ENCODE measurements at regions not wholly inside any gene's neighbourhood (a gene's known extent, or its start where the extent isn't known, plus 50 kb on each side); places are given as distances from the start of the nearest gene placed in this dataset.
"Not testable (repeated sequence)": the region's sequence is repeated elsewhere in the genome, so short reads cannot be mapped to it uniquely, and the experiment has no call there.

DNA sequence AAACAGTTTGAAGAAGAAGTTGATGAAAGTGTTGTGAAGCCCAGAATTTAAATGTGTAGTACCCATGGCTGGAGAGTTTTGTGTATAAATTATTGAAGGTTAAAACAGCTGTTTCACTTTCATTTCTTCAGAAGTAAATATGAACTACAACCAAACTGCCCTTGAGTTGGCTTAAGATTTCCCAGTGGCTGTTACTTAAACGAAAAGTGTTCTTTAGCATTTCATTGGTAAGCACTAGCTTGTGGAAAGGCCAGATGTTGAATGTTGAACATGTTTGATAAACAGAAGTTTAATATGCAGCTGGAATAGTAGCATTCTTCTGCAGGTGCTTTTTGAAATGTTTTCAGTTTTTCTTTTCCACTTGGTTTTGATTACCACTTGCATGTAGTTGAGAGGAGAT lies 83.2 kb upstream of the TNRC6B start:
- H3K4me3 ChIP-seq (ENCODE audit: low read length in 2 of 2): no peak overlapping the region

DNA sequence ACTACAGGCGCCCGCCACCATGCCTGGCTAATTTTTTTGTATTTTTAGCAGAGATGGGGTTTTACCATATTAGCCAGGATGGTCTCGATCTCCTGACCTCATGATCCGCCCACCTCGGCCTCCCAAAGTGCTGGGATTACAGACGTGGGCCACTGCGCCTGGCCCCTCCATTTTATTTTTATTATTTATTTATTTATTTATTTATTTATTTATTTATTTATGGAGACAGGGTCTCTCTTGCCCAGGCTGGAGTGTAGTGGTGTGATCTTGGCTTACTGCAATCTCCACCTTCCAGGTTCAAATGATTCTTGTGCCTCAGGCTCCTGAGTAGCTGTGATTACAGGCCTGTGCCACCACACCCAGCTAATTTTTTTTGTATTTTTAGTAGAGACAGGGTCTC lies 77.8 kb upstream of the TNRC6B start:
- H3K27ac ChIP-seq (ENCODE audit: low read depth, low read length); DNase-seq; H3K4me3 ChIP-seq (ENCODE audit: low read length in 2 of 2); intact Hi-C loops (cut with micrococcal nuclease); H3K9me3 ChIP-seq (ENCODE audit: control insufficient read depth in 1 of 2, low read length in 2 of 2); H3K36me3 Mint-ChIP-seq; H3K36me3 ChIP-seq (ENCODE audit: insufficient read depth, low read length); CTCF ChIA-PET (ENCODE audit: partially characterized antibody); H3K4me3 Mint-ChIP-seq; H3K27me3 Mint-ChIP-seq; H3K9me3 Mint-ChIP-seq; H3K27ac Mint-ChIP-seq; H3K27me3 ChIP-seq (ENCODE audit: insufficient read depth, low read length): not testable (repeated sequence)
- POLR2A ChIA-PET (ENCODE audit: partially characterized antibody): interaction anchor here (1.5 kb wide), 1 partner anchor 12 kb away, joined by 4 read pairs; no protein-coding TSS in a partner anchor
- peaks cover 51% of the 10 kb centered on the region for H3K4me1 ChIP-seq (ENCODE audit: insufficient read depth, low read length)
- H3K4me1 Mint-ChIP-seq: peaks cover 44 to 61% (median 54%) of the 10 kb centered on the region in 4 donors

More for the DNA sequence above, 83.2 kb upstream of the TNRC6B start:
- peaks cover 73% of the 10 kb centered on the region for H3K4me1 ChIP-seq (ENCODE audit: insufficient read depth, low read length)
- no peaks in the 10 kb centered on the region for H3K36me3 ChIP-seq (ENCODE audit: insufficient read depth, low read length)
- H3K9me3 Mint-ChIP-seq: peaks cover 0 to 3% (median 0%) of the 10 kb centered on the region in 8 donors
- peaks cover 0 to 7% of the 10 kb centered on the region in 2 donors for H3K36me3 Mint-ChIP-seq
- ChIA-PET CTCF (ENCODE audit: partially characterized antibody) (no interaction called here), POLR2A (ENCODE audit: partially characterized antibody) (no interaction called here)
- no peaks in the 10 kb centered on the region for H3K27me3 Mint-ChIP-seq
- H3K9me3 ChIP-seq (ENCODE audit: control insufficient read depth in 1 of 2, low read length in 2 of 2): no peaks in the 10 kb centered on the region
- intact Hi-C loops (cut with micrococcal nuclease): no loop called here
- peak overlapping the region in 6 of 7 donors; percentile 2 to 83 (median 31) for H3K27ac Mint-ChIP-seq
- peak overlapping the region; percentile 1 to 86 (median 51) for H3K4me3 Mint-ChIP-seq
- peak in 2 of 5 donors; percentile 14 to 23 for DNase-seq
- H3K27ac ChIP-seq (ENCODE audit: low read depth, low read length): no peak overlapping the region
- H3K27me3 ChIP-seq (ENCODE audit: insufficient read depth, low read length): no peaks in the 10 kb centered on the region
- H3K4me1 Mint-ChIP-seq: peaks cover 50 to 78% (median 66%) of the 10 kb centered on the region in 4 donors

DNA sequence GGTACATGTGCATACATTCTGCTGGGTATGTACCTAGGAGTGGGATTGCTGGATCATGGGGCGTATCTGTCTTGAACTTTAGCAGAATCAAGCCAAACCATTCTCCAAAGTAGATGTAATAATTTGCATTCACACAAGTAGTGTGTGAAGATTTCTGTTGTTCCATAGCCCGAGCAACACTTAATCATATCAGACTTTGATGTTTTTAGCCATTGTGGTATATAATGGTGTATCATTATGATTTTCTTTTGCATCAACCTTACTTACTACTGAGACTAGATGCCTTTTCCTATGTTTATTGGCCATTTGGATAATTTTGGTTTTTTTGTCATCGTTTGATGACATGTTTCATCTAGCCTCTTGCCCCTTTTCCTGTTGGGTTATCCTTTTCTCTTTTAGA lies 72.0 kb upstream of the TNRC6B start:
- POLR2A ChIA-PET (ENCODE audit: partially characterized antibody): interaction anchor here (0.8 kb wide), 1 partner anchor 72 kb away, joined by 3 read pairs; the partner anchor contains the start of gene TNRC6B
- DNase-seq: no peak
- no peaks in the 10 kb centered on the region for H3K36me3 ChIP-seq (ENCODE audit: insufficient read depth, low read length)
- no peaks in the 10 kb centered on the region for H3K9me3 ChIP-seq (ENCODE audit: control insufficient read depth in 1 of 2, low read length in 2 of 2)
- H3K4me1 Mint-ChIP-seq: peaks cover 62 to 84% (median 72%) of the 10 kb centered on the region in 4 donors
- no peaks in the 10 kb centered on the region for H3K9me3 Mint-ChIP-seq
- intact Hi-C loops (cut with micrococcal nuclease): no loop called here
- peaks cover 63% of the 10 kb centered on the region for H3K4me1 ChIP-seq (ENCODE audit: insufficient read depth, low read length)
- H3K27me3 Mint-ChIP-seq: no peaks in the 10 kb centered on the region
- H3K27ac Mint-ChIP-seq: peak overlapping the region; percentile 14 to 83 (median 48)
- no peak overlapping the region for H3K4me3 ChIP-seq (ENCODE audit: low read length in 2 of 2)
- CTCF ChIA-PET (ENCODE audit: partially characterized antibody): no interaction called here
- peak overlapping the region in 6 of 8 donors; percentile 1 to 89 (median 28) for H3K4me3 Mint-ChIP-seq
- H3K27me3 ChIP-seq (ENCODE audit: insufficient read depth, low read length): no peaks in the 10 kb centered on the region
- no peak overlapping the region for H3K27ac ChIP-seq (ENCODE audit: low read depth, low read length)
- H3K36me3 Mint-ChIP-seq: peaks cover 0 to 3% of the 10 kb centered on the region in 2 donors

- H3K4me1 Mint-ChIP-seq: peaks cover 61 to 88% (median 74%) of the 10 kb centered on the region in 4 donors
- H3K4me3 Mint-ChIP-seq: peak overlapping the region; percentile 66 to 89 (median 82)
- H3K9me3 Mint-ChIP-seq: no peaks in the 10 kb centered on the region
- Histone ChIP-seq H3K27ac (ENCODE audit: low read depth, low read length) (peak overlapping the region; percentile 39), H3K27me3 (ENCODE audit: insufficient read depth, low read length) (no peaks in the 10 kb centered on the region), H3K9me3 (ENCODE audit: control insufficient read depth in 1 of 2, low read length in 2 of 2) (no peaks in the 10 kb centered on the region), H3K36me3 (ENCODE audit: insufficient read depth, low read length) (no peaks in the 10 kb centered on the region), H3K4me1 (ENCODE audit: insufficient read depth, low read length) (peaks cover 61% of the 10 kb centered on the region), H3K4me3 (ENCODE audit: low read length in 2 of 2) (no peak overlapping the region)
- ChIA-PET CTCF (ENCODE audit: partially characterized antibody) (no interaction called here), POLR2A (ENCODE audit: partially characterized antibody) (interaction anchor here (0.6 to 1.1 kb wide), 3 partner anchors 10 to 298 kb away, joined by 3 read pairs; no protein-coding TSS in a partner anchor)
- no peaks in the 10 kb centered on the region for H3K27me3 Mint-ChIP-seq
- peak in 1 of 5 donors; percentile 22 for DNase-seq
- peak overlapping the region in 6 of 7 donors; percentile 14 to 84 (median 72) for H3K27ac Mint-ChIP-seq
- intact Hi-C loops (cut with micrococcal nuclease): no loop called here
- peaks cover 0 to 3% of the 10 kb centered on the region in 2 donors for H3K36me3 Mint-ChIP-seq
Measured at GRCh38 chr22:40107244-40107643, 70.5 kb upstream of the TNRC6B start.

DNA sequence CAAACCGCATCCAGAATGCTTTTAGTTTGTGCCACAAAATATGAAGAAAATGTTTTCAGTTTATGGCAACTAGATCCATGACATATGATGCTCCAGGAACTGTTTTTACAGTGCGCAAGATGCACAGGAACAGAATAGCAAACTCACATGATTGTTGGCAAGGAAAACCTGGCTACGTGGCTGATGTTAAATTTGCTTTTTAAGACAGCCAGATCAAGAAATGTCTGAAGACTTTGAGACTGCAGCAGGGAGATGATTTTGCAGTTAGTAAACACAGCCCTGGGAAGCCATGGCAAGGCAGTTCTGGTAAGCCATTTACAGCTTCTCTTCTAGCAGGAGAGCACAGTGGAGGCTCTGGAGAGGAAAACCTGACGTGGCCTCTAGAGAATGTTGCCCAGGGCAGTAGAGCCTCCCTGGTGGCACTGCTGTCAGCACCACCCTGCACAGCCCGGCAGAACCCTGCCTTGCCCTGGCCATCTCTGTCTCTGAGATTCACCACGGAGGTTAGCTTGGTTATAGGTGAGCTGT lies 69.8 kb upstream of the TNRC6B start:
- intact Hi-C loops (cut with micrococcal nuclease): no loop called here
- no peaks in the 10 kb centered on the region for H3K27me3 Mint-ChIP-seq
- ChIA-PET CTCF (ENCODE audit: partially characterized antibody) (no interaction called here), POLR2A (ENCODE audit: partially characterized antibody) (interaction anchor here (0.6 to 1.1 kb wide), 2 partner anchors 9 to 298 kb away, joined by 3 read pairs; no protein-coding TSS in a partner anchor)
- H3K9me3 Mint-ChIP-seq: no peaks in the 10 kb centered on the region
- H3K4me1 Mint-ChIP-seq: peaks cover 66 to 95% (median 79%) of the 10 kb centered on the region in 4 donors
- H3K27me3 ChIP-seq (ENCODE audit: insufficient read depth, low read length): no peaks in the 10 kb centered on the region
- no peaks in the 10 kb centered on the region for H3K9me3 ChIP-seq (ENCODE audit: control insufficient read depth in 1 of 2, low read length in 2 of 2)
- peaks cover 67% of the 10 kb centered on the region for H3K4me1 ChIP-seq (ENCODE audit: insufficient read depth, low read length)
- peak overlapping the region; percentile 66 to 89 (median 82) for H3K4me3 Mint-ChIP-seq
- no peak for DNase-seq
- peak overlapping the region in 6 of 7 donors; percentile 14 to 86 (median 74) for H3K27ac Mint-ChIP-seq
- H3K36me3 Mint-ChIP-seq: peaks cover 0 to 3% of the 10 kb centered on the region in 2 donors
- H3K27ac ChIP-seq (ENCODE audit: low read depth, low read length): peak overlapping the region; percentile 39
- H3K36me3 ChIP-seq (ENCODE audit: insufficient read depth, low read length): no peaks in the 10 kb centered on the region
- peak overlapping the region; percentile 19 to 23 for H3K4me3 ChIP-seq (ENCODE audit: low read length in 2 of 2)

DNA sequence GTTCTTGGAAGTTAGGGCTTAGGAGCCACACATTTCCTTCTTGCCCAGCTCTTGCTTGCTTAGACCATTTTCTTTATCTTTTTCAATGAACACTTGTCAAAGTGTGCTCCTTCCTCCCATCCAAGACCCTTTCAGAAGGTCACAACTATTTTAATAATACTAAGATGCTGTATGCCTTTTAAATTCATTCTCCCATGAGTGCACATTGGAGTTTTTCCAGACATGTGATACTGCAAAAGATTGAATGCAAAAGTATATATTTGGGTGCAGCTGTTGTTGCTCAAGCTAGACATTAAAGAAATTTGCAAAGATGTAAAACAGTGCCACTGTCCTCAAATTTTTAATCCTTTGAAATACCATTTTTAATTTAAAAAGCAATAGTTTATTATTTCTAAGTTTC lies 69.3 kb upstream of the TNRC6B start:
- CTCF ChIA-PET (ENCODE audit: partially characterized antibody): no interaction called here
- Histone ChIP-seq H3K9me3 (ENCODE audit: control insufficient read depth in 1 of 2, low read length in 2 of 2) (no peaks in the 10 kb centered on the region), H3K4me1 (ENCODE audit: insufficient read depth, low read length) (peaks cover 72% of the 10 kb centered on the region), H3K27ac (ENCODE audit: low read depth, low read length) (peak overlapping the region; percentile 39), H3K36me3 (ENCODE audit: insufficient read depth, low read length) (no peaks in the 10 kb centered on the region), H3K27me3 (ENCODE audit: insufficient read depth, low read length) (no peaks in the 10 kb centered on the region), H3K4me3 (ENCODE audit: low read length in 2 of 2) (peak overlapping the region; percentile 19 to 23)
- POLR2A ChIA-PET (ENCODE audit: partially characterized antibody): no interaction called here
- intact Hi-C loops (cut with micrococcal nuclease): no loop called here
- no peak for DNase-seq
- Mint-ChIP-seq H3K27ac (peak overlapping the region in 4 of 7 donors; percentile 14 to 84 (median 52)), H3K27me3 (no peaks in the 10 kb centered on the region), H3K9me3 (no peaks in the 10 kb centered on the region), H3K4me1 (peaks cover 67 to 96% (median 80%) of the 10 kb centered on the region in 4 donors), H3K4me3 (peak overlapping the region in 7 of 8 donors; percentile 66 to 89 (median 83)), H3K36me3 (peaks cover 0 to 3% of the 10 kb centered on the region in 2 donors)

DNA sequence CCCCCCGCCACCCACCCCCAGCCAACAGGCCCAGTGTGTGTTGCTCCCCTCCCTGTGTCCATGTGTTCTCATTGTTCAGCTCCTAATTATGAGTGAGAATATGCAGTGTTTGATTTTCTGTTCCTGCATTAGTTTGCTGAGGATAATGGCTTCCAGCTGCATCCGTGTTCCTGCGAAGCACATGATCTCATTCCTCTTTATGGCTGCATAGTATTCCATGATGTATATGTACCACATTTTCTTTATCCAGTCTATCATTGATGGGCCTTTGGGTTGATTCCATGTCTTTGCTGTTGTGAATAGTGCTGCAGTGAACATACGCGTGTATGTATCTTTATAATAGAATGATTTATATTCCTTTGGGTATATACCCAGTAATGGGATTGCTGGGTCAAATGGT lies 68.8 kb upstream of the TNRC6B start:
- H3K27ac ChIP-seq (ENCODE audit: low read depth, low read length); intact Hi-C loops (cut with micrococcal nuclease); POLR2A ChIA-PET (ENCODE audit: partially characterized antibody); H3K27me3 ChIP-seq (ENCODE audit: insufficient read depth, low read length); CTCF ChIA-PET (ENCODE audit: partially characterized antibody); H3K27me3 Mint-ChIP-seq; H3K36me3 ChIP-seq (ENCODE audit: insufficient read depth, low read length); H3K9me3 Mint-ChIP-seq; H3K36me3 Mint-ChIP-seq; H3K4me3 ChIP-seq (ENCODE audit: low read length in 2 of 2); H3K9me3 ChIP-seq (ENCODE audit: control insufficient read depth in 1 of 2, low read length in 2 of 2); DNase-seq: not testable (repeated sequence)
- peak overlapping the region in 2 of 7 donors; percentile 14 to 51 for H3K27ac Mint-ChIP-seq
- peaks cover 77% of the 10 kb centered on the region for H3K4me1 ChIP-seq (ENCODE audit: insufficient read depth, low read length)
- peak overlapping the region in 2 of 8 donors; percentile 24 to 89 for H3K4me3 Mint-ChIP-seq
- peaks cover 71 to 100% (median 84%) of the 10 kb centered on the region in 4 donors for H3K4me1 Mint-ChIP-seq

All from CD4-positive, alpha-beta memory T cell (primary cell).